Right lobe of liver (tissue), 6 donors: ENCODE measurements at regions not wholly inside any gene's neighbourhood (a gene's known extent, or its start where the extent isn't known, plus 50 kb on each side); places are given as distances from the start of the nearest gene placed in this dataset.

Experiments
- ATAC-seq, 4 donors: fragments of 200-7000 bp; cut with Tn5 transposase; one replicate each; pipeline ENCODE4 v1.9.1; 2020; ENCODE audit warnings: mild to moderate bottlenecking in 4 of 4, moderate library complexity in 4 of 4
- DNase-seq, 3 donors: peaks; one replicate each; pipeline ENCODE4 v3.0.0-alpha.2; 2020
- H3K27ac ChIP-seq, 3 donors: fragments of 200-600 bp; one replicate each; pipeline ENCODE4 v1.8.0; 2022
- H3K27me3 ChIP-seq, 2 donors: fragments of 200-600 bp; one replicate each; pipeline ENCODE4 v1.8.0; 2022
- H3K36me3 ChIP-seq, 4 donors: fragments of 200-600 bp; sonication (generic) in 1 of 4; one replicate each; pipeline versions ENCODE4 v1.5.1 to v1.8.0; 2017 to 2022; ENCODE audit warnings: control low read depth in 1 of 4
- H3K4me1 ChIP-seq, 4 donors: fragments of 200-600 bp; sonication (generic) in 1 of 4; one replicate each; pipeline versions ENCODE4 v1.5.1 to v1.8.0; 2017 to 2022; ENCODE audit warnings: control low read depth in 1 of 4
- H3K4me3 ChIP-seq, 3 donors: fragments of 200-600 bp; one replicate each; pipeline ENCODE4 v1.8.0; 2022
- H3K9me3 ChIP-seq, 4 donors: fragments of 200-600 bp; sonication (generic) in 1 of 4; one replicate each; pipeline versions ENCODE4 v1.5.1 to v1.8.0; 2017 to 2022; ENCODE audit warnings: control low read depth in 1 of 4
- POLR2A ChIP-seq: fragments of 450-650 bp; IDR thresholded peaks from one replicate; pipeline ENCODE4 v1.6.1; 2017; ENCODE audit warnings: antibody characterized with exemption, mild to moderate bottlenecking
- WGBS: methylation state at CpG from one replicate; pipeline ENCODE4 v1.1.6; 2018; ENCODE audit warnings: low coverage, low lambda C conversion rate; ENCODE audit not compliant: insufficient coverage; ENCODE audit errors: missing lambda C conversion rate; 5-methylcytosine and 5-hydroxymethylcytosine counted together
- intact Hi-C, 2 donors: fragments of 100-400 bp; cut with DNase I; formaldehyde crosslinking; loops; one replicate each; pipeline versions ENCODE4 v1.11.2 to v1.14.1; 2022
- TF ChIP-seq, protein P1 (sequence below), 4 donors: fragments of 200-600 bp in 3 of 4; fragments of 450-650 bp in 1 of 4; IDR thresholded peaks; one replicate each; pipeline versions ENCODE4 v1.5.1 to v1.8.0; 2016 to 2022; ENCODE audit warnings: antibody characterized with exemption in 4 of 4, mild to moderate bottlenecking in 2 of 4
- donor health status: DM: no; HTN: yes; CAD: no.
- donor health status: DM: no; HTN: no; CAD: no.
- donor health status: DM: no; HTN: no; CAD: no.
- donor health status: DM: no; HTN: yes; CAD: no.
- donor health status: DM: no; HTN: yes; CAD: no.

GRCh38 chr6:43897571-43898302 is 127.7 kb downstream of the VEGFA start:
- Histone ChIP-seq H3K36me3 (no peaks in the 10 kb centered on the region), H3K4me1 (peaks cover 0 to 37% (median 17%) of the 10 kb centered on the region in 4 donors), H3K9me3 (no peaks in the 10 kb centered on the region), H3K27me3 (no peaks in the 10 kb centered on the region), H3K4me3 (no peak overlapping the region), H3K27ac (no peak overlapping the region)
- no peak for TF ChIP-seq POLR2A
- TF ChIP-seq, protein P1, sequence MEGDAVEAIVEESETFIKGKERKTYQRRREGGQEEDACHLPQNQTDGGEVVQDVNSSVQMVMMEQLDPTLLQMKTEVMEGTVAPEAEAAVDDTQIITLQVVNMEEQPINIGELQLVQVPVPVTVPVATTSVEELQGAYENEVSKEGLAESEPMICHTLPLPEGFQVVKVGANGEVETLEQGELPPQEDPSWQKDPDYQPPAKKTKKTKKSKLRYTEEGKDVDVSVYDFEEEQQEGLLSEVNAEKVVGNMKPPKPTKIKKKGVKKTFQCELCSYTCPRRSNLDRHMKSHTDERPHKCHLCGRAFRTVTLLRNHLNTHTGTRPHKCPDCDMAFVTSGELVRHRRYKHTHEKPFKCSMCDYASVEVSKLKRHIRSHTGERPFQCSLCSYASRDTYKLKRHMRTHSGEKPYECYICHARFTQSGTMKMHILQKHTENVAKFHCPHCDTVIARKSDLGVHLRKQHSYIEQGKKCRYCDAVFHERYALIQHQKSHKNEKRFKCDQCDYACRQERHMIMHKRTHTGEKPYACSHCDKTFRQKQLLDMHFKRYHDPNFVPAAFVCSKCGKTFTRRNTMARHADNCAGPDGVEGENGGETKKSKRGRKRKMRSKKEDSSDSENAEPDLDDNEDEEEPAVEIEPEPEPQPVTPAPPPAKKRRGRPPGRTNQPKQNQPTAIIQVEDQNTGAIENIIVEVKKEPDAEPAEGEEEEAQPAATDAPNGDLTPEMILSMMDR (IDR thresholded peaks at IDR 0.05) = no peak
- ATAC-seq (no peak), DNase-seq (peak in 2 of 3 donors; percentile 8 to 26)
- intact Hi-C loops = no loop called here
- 82% methylated on average over 1 of the region's 2 CpGs for WGBS

- Histone ChIP-seq H3K9me3 (no peaks in the 10 kb centered on the region), H3K36me3 (no peaks in the 10 kb centered on the region), H3K4me1 (peaks cover 0 to 28% (median 15%) of the 10 kb centered on the region in 4 donors), H3K4me3 (no peak overlapping the region), H3K27ac (no peak overlapping the region), H3K27me3 (no peaks in the 10 kb centered on the region)
- ATAC-seq (no peak), DNase-seq (no peak)
- TF ChIP-seq, protein P1 (IDR thresholded peaks at IDR 0.05) = no peak
- TF ChIP-seq POLR2A = no peak
- intact Hi-C loops = no loop called here
- 80% methylated on average over 11 of the region's 11 CpGs for WGBS
These were observed 126.6 kb downstream of the VEGFA start for GRCh38 chr6:43896329-43897255.

DNA sequence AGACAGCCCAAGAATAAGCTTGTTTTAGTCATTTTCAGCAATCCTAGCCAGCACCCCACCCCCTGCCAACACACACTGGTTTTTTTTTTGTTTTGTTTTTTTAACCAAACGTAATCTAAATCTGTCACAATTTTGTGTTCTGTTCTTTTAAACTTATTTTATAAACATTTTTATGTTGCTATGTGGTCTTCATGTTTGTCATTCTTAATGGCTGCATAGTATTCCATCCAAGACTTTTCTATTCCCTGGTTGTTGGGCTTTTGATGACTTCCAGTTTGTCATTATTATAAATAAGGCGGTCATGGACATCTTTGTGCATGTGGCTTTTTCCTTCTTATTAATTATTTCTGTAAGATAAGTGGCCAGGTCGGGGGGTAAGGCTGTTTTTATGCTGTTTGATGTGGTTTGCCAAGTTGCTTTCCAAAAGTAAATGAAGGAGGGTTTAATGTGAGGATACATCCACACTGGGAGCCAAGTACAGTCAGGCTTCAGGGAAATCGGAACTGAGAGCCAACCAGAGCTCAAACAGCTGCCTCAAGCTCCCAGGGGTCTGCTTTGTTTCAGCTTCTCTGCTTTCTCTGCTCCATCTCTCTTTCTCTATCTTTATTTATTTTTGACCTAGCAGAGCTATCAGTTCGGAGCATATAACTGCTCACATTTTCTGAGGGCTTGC is 125.8 kb downstream of the VEGFA start:
- DNase-seq = no peak
- no peak for ATAC-seq
- H3K27ac ChIP-seq = no peak overlapping the region
- 60% methylated on average over 4 of the region's 5 CpGs for WGBS
- no peak overlapping the region for H3K4me3 ChIP-seq
- intact Hi-C loops = no loop called here
- peaks cover 0 to 23% (median 10%) of the 10 kb centered on the region in 4 donors for H3K4me1 ChIP-seq
- H3K27me3 ChIP-seq = no peaks in the 10 kb centered on the region
- TF ChIP-seq, protein P1 (IDR thresholded peaks at IDR 0.05) = no peak
- TF ChIP-seq POLR2A = no peak
- H3K36me3 ChIP-seq = no peaks in the 10 kb centered on the region
- H3K9me3 ChIP-seq = no peaks in the 10 kb centered on the region

DNA sequence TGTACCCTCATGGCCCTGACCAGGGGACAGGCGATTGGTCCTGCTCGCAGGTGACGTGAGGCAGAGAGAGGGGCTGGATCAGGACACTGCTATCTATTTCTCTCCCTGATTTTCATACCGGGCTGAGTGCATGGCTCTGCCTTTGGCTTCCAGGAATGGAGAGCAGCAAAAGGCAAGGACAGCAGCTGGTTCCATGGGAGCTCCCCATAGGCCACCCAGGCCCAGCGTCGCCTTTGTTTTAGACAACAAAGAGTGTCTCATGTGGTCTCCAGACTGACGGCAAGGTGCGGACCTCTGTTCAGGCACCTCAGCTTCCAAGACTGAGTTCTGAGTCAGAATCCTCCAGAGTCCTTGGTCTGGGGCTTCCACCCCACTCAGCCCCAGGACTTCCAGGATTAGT is 123.1 kb downstream of the VEGFA start:
- no peak for ATAC-seq
- no peak for DNase-seq
- H3K27ac ChIP-seq = no peak overlapping the region
- intact Hi-C loops = loop anchor here in 1 of 2 donors (5.0 kb wide), 1 partner anchor 36 kb away; no protein-coding TSS in a partner anchor
- H3K36me3 ChIP-seq = no peaks in the 10 kb centered on the region
- no peaks in the 10 kb centered on the region for H3K27me3 ChIP-seq
- no peak for TF ChIP-seq POLR2A
- TF ChIP-seq, protein P1 (IDR thresholded peaks at IDR 0.05) = no peak
- 93% methylated on average over 3 of the region's 8 CpGs for WGBS
- peaks cover 0 to 6% (median 2%) of the 10 kb centered on the region in 4 donors for H3K4me1 ChIP-seq
- no peak overlapping the region for H3K4me3 ChIP-seq
- no peaks in the 10 kb centered on the region for H3K9me3 ChIP-seq
